ENCODE measurements at regions not wholly inside any gene's neighbourhood (a gene's known extent, or its start where the extent isn't known, plus 50 kb on each side); places are given as distances from the start of the nearest gene placed in this dataset.

GRCh38 chr13:111857846-111858560 is 208.9 kb upstream of the SOX1 start:
- Histone ChIP-seq H2AFZ (ENCODE audit: control insufficient read depth, low read depth, low read length) (no peak overlapping the region), H3K9ac (ENCODE audit: control insufficient read depth, insufficient read depth, low read length) (no peak overlapping the region), H3K27me3 (replicated peaks in 1 of 2; ENCODE audit: control insufficient read depth in 2 of 2, insufficient read depth in 2 of 2, low read length in 1 of 2) (no peaks in the 10 kb centered on the region), H4K20me1 (ENCODE audit: control insufficient read depth, insufficient read depth) (no peaks in the 10 kb centered on the region), H3K9me3 (replicated peaks; ENCODE audit: control insufficient read depth, insufficient read depth, low read length) (no peaks in the 10 kb centered on the region; the same call in 2 of the 3 replicates), H3K79me2 (ENCODE audit: control insufficient read depth, insufficient read depth, low read length) (no peaks in the 10 kb centered on the region), H3K4me1 (ENCODE audit: control insufficient read depth, insufficient read depth, low read length) (no peaks in the 10 kb centered on the region), H3K36me3 (ENCODE audit: control insufficient read depth in 2 of 2, insufficient read depth in 2 of 2, low read length in 1 of 2) (no peaks in the 10 kb centered on the region), H3K4me2 (ENCODE audit: control insufficient read depth, insufficient read depth) (no peak overlapping the region), H3K27ac (ENCODE audit: control insufficient read depth, insufficient read depth) (no peak overlapping the region), H3K4me3 (no peak overlapping the region)
- ChIA-PET RAD21 (ENCODE audit: unreplicated experiment) (no interaction called here), POLR2A (no interaction called here), CTCF (no interaction called here), SMC1A (ENCODE audit: uncharacterized antibody, unreplicated experiment) (no interaction called here)
- WGBS (ENCODE audit: insufficient coverage, insufficient replicate concordance, low lambda C conversion rate, missing lambda C conversion rate) = 59% methylated on average over 30 of the region's 32 CpGs
- ATAC-seq = no peak
- intact Hi-C loops (cut with micrococcal nuclease; ENCODE audit: unreplicated experiment) (no loop called here), in situ Hi-C loops (cut with MboI) (no loop called here)
- FAIRE-seq = no peak
- BruUV-seq (replicated peaks) = no TSS peak
- DNase-seq (ENCODE audit: low read depth, low spot score) = no peak
- TF ChIP-seq TARDBP (IDR thresholded peaks at IDR 0.05; ENCODE audit: borderline replicate concordance) = no peak
- no peak for TF ChIP-seq EP300 (IDR thresholded peaks at IDR 0.05; ENCODE audit: borderline replicate concordance in 1 of 2, control insufficient read depth in 1 of 2, low read depth in 2 of 2, low read length in 2 of 2)
- no peak for TF ChIP-seq IRF3 (IDR thresholded peaks at IDR 0.05)
- no peak for TF ChIP-seq PKNOX1 (IDR thresholded peaks at IDR 0.05)
- TF ChIP-seq ATF2 (IDR thresholded peaks at IDR 0.05; ENCODE audit: low read length) = no peak
- TF ChIP-seq ZSCAN29 (IDR thresholded peaks at IDR 0.05) = no peak
- TF ChIP-seq RUNX3 (IDR thresholded peaks at IDR 0.05; ENCODE audit: low read length) = no peak
- TF ChIP-seq IKZF1 (conservative IDR thresholded peaks at IDR 0.05) = no peak
- no peak for TF ChIP-seq ZBTB40 (IDR thresholded peaks at IDR 0.05; ENCODE audit: borderline replicate concordance)
- TF ChIP-seq NR2C2 (IDR thresholded peaks at IDR 0.05; ENCODE audit: borderline replicate concordance, control insufficient read depth, insufficient read length, low read depth) = no peak
- no peak for TF ChIP-seq PRDM15 (CRISPR knock-in tag; IDR thresholded peaks at IDR 0.05)
- no peak for TF ChIP-seq STAT1 (conservative IDR thresholded peaks at IDR 0.05)

Data from GM12878 (cell line).